GM12872 (cell line): ENCODE measurements at regions not wholly inside any gene's neighbourhood (a gene's known extent, or its start where the extent isn't known, plus 50 kb on each side); places are given as distances from the start of the nearest gene placed in this dataset.

Experiments used
- TF ChIP-seq, protein P1 (sequence below): IDR thresholded peaks from 3 replicates; pipeline ENCODE4 v1.5.1; 2011; ENCODE audit warnings: low read depth, mild to moderate bottlenecking, low read length, moderate library complexity; ENCODE audit not compliant: insufficient read depth

DNA sequence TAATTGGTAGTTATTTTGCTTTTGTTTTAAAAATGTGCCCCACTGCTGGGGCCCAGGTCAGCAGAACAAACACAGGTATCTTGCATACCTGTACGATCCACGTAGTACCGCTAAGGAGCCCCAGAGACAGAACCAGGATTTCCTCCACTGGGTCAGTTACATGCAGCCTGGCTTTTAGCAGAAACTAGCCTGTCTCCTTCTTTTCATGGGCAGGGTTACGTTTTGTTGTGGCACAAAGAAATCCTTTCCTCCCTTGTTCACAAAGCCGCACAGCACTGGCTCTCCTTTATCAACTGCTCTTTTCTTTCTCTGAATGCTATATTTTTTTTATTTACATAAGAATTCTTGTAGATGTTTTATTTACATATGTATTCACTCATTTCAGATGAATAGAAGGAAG lies 190.3 kb upstream of the POU3F2 start:
- TF ChIP-seq, protein P1, sequence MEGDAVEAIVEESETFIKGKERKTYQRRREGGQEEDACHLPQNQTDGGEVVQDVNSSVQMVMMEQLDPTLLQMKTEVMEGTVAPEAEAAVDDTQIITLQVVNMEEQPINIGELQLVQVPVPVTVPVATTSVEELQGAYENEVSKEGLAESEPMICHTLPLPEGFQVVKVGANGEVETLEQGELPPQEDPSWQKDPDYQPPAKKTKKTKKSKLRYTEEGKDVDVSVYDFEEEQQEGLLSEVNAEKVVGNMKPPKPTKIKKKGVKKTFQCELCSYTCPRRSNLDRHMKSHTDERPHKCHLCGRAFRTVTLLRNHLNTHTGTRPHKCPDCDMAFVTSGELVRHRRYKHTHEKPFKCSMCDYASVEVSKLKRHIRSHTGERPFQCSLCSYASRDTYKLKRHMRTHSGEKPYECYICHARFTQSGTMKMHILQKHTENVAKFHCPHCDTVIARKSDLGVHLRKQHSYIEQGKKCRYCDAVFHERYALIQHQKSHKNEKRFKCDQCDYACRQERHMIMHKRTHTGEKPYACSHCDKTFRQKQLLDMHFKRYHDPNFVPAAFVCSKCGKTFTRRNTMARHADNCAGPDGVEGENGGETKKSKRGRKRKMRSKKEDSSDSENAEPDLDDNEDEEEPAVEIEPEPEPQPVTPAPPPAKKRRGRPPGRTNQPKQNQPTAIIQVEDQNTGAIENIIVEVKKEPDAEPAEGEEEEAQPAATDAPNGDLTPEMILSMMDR = no peak

DNA sequence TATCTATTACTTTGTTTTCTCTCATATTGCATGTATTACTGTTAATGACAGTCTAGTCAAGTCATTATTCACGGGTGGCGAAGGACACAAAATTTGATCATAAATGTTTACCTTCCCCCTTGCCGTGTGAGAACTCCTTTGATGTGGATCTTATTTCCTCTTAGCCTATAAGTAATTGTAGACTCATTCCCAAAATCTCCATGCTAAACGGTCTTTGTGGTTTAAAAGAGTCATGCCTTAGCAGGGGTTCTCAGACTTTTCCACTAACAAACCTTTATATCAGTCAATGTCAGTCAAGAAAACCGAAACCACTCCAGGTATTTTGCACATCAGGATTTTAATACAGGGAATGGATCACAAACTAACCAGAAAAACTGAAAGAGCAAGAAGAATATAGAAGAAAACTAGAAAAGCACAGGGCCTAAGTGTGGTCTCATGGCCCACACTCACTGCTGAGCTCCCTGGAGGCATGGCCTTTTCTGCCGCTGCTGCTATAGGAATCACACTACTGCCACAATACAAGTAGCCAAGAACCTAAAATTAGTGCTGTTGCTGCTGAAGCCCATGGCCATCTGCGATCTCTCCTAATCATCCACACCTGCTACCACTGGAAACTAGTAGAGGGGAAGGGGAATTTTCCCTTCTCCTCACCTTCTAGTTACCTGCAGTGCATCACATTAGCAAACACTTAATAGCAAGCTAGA lies 186.0 kb upstream of the POU3F2 start:
- TF ChIP-seq, protein P1 = no peak

DNA sequence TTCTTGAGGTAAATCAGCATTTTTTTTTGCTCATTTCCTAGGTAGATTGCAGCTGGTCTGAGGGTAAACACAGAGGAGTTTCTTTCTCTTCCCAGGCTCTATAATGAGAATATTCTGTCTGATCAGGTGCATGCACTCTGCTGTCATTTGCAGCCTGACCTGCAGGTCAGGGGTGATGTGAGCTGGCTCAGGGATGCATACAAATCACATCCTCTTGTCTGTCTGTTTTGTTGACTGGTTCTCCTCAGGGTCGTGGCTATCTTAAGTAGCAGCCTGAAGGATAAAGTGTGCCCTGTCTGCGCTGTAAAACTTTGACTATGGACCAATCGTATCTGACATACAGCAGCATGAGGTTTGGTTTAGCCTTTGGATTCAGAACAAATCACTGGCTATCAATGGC lies 183.4 kb upstream of the POU3F2 start:
- TF ChIP-seq, protein P1 = no peak

DNA sequence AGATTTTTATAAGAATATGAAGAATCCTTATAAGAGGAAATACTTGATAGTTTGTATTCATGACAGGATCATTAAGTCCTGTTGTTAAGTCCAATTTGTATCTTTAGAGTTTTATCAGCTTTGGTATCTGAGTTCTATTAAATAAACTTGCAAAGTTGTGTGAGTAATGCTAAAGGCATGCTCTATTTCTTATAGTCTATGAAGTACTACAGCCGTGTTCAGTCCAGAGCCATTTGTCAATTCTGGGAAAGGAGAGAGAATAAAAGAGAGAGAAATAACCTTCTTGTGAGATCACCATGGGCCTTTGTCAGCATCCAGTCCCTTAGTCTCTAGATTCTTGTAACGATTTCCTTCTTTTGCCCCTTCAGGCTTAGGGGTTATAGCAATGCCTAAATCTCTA lies 181.2 kb upstream of the POU3F2 start:
- TF ChIP-seq, protein P1 = no peak

DNA sequence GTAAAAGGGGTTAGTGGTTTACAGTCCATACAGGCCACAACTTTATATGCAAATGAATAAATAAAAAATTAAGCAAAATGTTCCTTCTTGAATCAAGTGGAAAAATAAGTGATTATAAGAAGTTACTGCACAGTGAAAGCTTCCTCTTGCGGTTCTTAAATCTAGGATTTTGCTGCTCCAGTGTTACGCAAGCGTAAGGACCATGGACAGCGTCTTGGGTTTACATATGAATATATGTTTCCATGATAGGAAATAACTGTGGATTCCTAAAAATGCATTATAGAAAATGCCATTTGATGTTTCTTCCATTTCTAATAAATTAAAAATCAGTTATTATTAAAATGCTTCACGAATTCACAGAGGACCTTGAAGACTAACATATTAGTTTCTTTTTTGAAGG lies 176.6 kb upstream of the POU3F2 start:
- TF ChIP-seq, protein P1 = no peak

DNA sequence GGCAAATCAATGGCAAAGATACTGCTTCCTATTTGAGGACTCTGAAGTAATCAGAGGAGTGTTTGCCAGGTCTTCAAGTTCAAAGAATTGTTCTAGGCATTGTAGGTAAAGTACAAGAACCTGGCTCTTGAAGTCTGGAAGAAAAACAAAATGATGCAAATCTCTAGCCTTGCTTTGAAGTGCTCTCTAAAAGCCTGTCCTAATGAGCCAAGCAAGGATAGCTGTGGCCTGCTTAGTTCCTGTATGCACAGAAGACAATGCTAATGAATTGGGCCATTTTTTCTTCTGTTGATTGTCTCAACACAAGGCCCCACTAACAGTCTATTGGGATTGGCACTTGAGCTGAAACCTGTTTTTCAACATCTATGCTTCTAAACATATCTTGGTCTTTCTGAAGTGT lies 165.0 kb upstream of the POU3F2 start:
- TF ChIP-seq, protein P1 = no peak

DNA sequence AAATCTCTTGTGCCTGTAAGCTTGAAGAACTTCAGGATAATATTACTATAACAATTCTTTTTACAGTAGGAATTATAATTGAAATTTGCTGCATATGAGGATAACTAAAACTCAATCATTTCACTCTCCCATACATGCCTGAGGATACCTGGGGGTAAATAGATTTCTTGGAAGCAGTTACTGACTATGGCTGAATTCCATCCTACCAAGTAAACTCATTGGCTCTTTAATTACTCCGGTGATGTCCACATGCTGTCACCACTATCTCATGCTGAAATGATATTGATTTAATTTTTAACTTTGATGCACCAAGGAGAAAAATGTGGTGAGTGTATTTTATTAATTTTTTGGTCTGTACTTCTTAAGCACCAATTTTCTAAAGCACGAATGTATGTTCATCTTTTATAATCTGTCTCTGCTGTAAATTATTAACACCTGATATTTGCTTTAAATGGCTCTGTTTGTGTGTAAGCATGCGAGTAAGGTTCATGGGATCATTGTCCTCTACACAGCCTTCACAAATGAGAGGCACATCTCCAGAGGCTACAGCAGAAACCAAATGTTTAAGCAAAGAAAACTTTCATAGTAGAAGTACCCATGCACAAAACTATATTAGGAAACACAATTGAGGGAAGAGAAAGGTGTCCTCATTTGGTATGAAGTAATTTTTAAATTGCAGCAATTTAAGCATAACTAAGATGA lies 164.2 kb upstream of the POU3F2 start:
- TF ChIP-seq, protein P1 = no peak
